B cell (primary cell): ENCODE measurements at regions not wholly inside any gene's neighbourhood (a gene's known extent, or its start where the extent isn't known, plus 50 kb on each side); places are given as distances from the start of the nearest gene placed in this dataset.

ENCODE experiments used
- ATAC-seq: fragments of 200-7000 bp; cut with Tn5 transposase; one replicate; pipeline ENCODE4 v1.10.0; 2021; ENCODE audit warnings: low read depth, mild to moderate bottlenecking, moderate number of reproducible peaks, moderate library complexity
- CTCF ChIA-PET: fragments of 350-600 bp; sonication (Branson Sonifier 250); formaldehyde crosslinking; loops from one replicate; lab custom pipeline; 2021; ENCODE audit warnings: antibody characterized with exemption, inconsistent platforms; lab: Charles Lee
- POLR2A ChIA-PET: fragments of 350-600 bp; sonication (Branson Sonifier 250); formaldehyde crosslinking; loops from one replicate; lab custom pipeline; 2021; ENCODE audit warnings: antibody characterized with exemption; lab: Charles Lee
- DNase-seq: peaks from one replicate; pipeline ENCODE4 v3.0.0; 2013
- H2AFZ ChIP-seq: 2 replicates; pipeline ENCODE4 v1.6.1; 2012; ENCODE audit warnings: mild to moderate bottlenecking, low read depth, low read length; ENCODE audit not compliant: insufficient read depth, poor library complexity, severe bottlenecking
- H3K27ac ChIP-seq, 2 donors: 1 replicate in 1 of 2; 2 replicates in 1 of 2; pipeline ENCODE4 v1.5.1; 2012 to 2013; ENCODE audit warnings: low read length in 2 of 2, mild to moderate bottlenecking in 2 of 2, moderate library complexity in 1 of 2
- H3K27me3 ChIP-seq, 4 experiments: fragments of 200-600 bp in 1 of 4; sonication (generic) in 1 of 4; replicated peaks in 1 of 4; 1 replicate in 2 of 4; 2 replicates in 2 of 4; pipeline versions ENCODE4 v1.6.1 to v1.7.0; 2013 to 2016; ENCODE audit warnings: low read length in 3 of 4, mild to moderate bottlenecking in 2 of 4, mixed read lengths in 1 of 4, moderate library complexity in 1 of 4; ENCODE audit not compliant: insufficient read depth in 4 of 4, control insufficient read depth in 3 of 4; ENCODE audit errors: control extremely low read depth in 1 of 4
- H3K36me3 ChIP-seq, 2 experiments: replicated peaks in 1 of 2; 1 replicate in 1 of 2; 2 replicates in 1 of 2; pipeline versions ENCODE4 v1.6.1 to v1.7.1; 2013; ENCODE audit warnings: low read length in 1 of 2; ENCODE audit not compliant: insufficient read depth in 2 of 2, control insufficient read depth in 1 of 2; ENCODE audit errors: control extremely low read depth in 1 of 2, extremely low read depth in 1 of 2
- H3K4me1 ChIP-seq, 2 donors: fragments of 200-600 bp in 1 of 2; sonication (generic) in 1 of 2; 1 replicate in 1 of 2; 2 replicates in 1 of 2; pipeline versions ENCODE4 v1.5.1 to v1.6.1; 2013 to 2017; ENCODE audit warnings: low read length in 2 of 2; ENCODE audit not compliant: control insufficient read depth in 2 of 2, insufficient read depth in 2 of 2
- H3K4me2 ChIP-seq: replicated peaks from 2 replicates; pipeline ENCODE3; 2012; ENCODE audit warnings: mild to moderate bottlenecking, low read depth, low read length; ENCODE audit not compliant: poor library complexity, severe bottlenecking
- H3K4me3 ChIP-seq, 5 experiments: fragments of 200-600 bp in 1 of 5; sonication (generic) in 1 of 5; 1 replicate in 3 of 5; 2 replicates in 2 of 5; pipeline versions ENCODE4 v1.5.1 to v1.7.0; 2011 to 2016; ENCODE audit warnings: low read length in 4 of 5, mild to moderate bottlenecking in 4 of 5, low read depth in 2 of 5, control low read depth in 1 of 5, moderate library complexity in 1 of 5; ENCODE audit not compliant: insufficient read depth in 1 of 5; ENCODE audit errors: control extremely low read depth in 1 of 5, extremely low read depth in 1 of 5
- H3K79me2 ChIP-seq: fragments of 200-600 bp; sonication (generic); one replicate; pipeline ENCODE4 v1.6.0; 2016; ENCODE audit warnings: low read length; ENCODE audit not compliant: control insufficient read depth, insufficient read depth
- H3K9ac ChIP-seq: fragments of 200-600 bp; sonication (generic); 2 replicates; pipeline ENCODE4 v1.6.1; 2017; ENCODE audit warnings: mild to moderate bottlenecking, low read length, moderate library complexity
- H3K9me3 ChIP-seq, 3 donors: one replicate each; pipeline versions ENCODE4 v1.6.1 to v1.7.1; 2013; ENCODE audit warnings: low read length in 2 of 3; ENCODE audit not compliant: control insufficient read depth in 2 of 3, insufficient read depth in 1 of 3; ENCODE audit errors: control extremely low read depth in 1 of 3
- H4K20me1 ChIP-seq: 2 replicates; pipeline ENCODE4 v1.6.0; 2012; ENCODE audit warnings: mild to moderate bottlenecking, low read length; ENCODE audit not compliant: insufficient read depth, control insufficient read depth, poor library complexity, severe bottlenecking
- H3K27ac Mint-ChIP-seq: one replicate; pipeline ENCODE4 v1.8.0; 2021; ENCODE audit warnings: mixed read lengths
- H3K27me3 Mint-ChIP-seq: one replicate; pipeline ENCODE4 v1.8.0; 2021; ENCODE audit warnings: mixed read lengths
- H3K4me1 Mint-ChIP-seq: one replicate; pipeline ENCODE4 v1.8.0; 2021; ENCODE audit warnings: mixed read lengths
- H3K4me3 Mint-ChIP-seq: one replicate; pipeline ENCODE4 v1.8.0; 2021; ENCODE audit warnings: mixed read lengths
- H3K9me3 Mint-ChIP-seq: one replicate; pipeline ENCODE4 v1.8.0; 2022; ENCODE audit warnings: mixed read lengths; ENCODE audit not compliant: insufficient read depth
- EZH2 ChIP-seq: IDR thresholded peaks from 2 replicates; pipeline ENCODE4 v1.6.1; 2012; ENCODE audit warnings: borderline replicate concordance, low read depth, mild to moderate bottlenecking, moderate library complexity, low read length; ENCODE audit not compliant: insufficient read depth, poor library complexity, severe bottlenecking
- WGBS: methylation state at CpG from one replicate; pipeline ENCODE4 v1.1.5; 2013; ENCODE audit warnings: missing lambda C conversion rate; ENCODE audit not compliant: insufficient coverage; 5-methylcytosine and 5-hydroxymethylcytosine counted together
- intact Hi-C: fragments of 100-400 bp; cut with micrococcal nuclease; formaldehyde crosslinking; loops from one replicate; pipeline ENCODE4 v1.10.0; 2022
- TF ChIP-seq, protein P1 (sequence below): fragments of 200-600 bp; IDR thresholded peaks from one replicate; pipeline ENCODE4 v1.8.0; 2022; ENCODE audit warnings: antibody characterized with exemption, mild to moderate bottlenecking

DNA sequence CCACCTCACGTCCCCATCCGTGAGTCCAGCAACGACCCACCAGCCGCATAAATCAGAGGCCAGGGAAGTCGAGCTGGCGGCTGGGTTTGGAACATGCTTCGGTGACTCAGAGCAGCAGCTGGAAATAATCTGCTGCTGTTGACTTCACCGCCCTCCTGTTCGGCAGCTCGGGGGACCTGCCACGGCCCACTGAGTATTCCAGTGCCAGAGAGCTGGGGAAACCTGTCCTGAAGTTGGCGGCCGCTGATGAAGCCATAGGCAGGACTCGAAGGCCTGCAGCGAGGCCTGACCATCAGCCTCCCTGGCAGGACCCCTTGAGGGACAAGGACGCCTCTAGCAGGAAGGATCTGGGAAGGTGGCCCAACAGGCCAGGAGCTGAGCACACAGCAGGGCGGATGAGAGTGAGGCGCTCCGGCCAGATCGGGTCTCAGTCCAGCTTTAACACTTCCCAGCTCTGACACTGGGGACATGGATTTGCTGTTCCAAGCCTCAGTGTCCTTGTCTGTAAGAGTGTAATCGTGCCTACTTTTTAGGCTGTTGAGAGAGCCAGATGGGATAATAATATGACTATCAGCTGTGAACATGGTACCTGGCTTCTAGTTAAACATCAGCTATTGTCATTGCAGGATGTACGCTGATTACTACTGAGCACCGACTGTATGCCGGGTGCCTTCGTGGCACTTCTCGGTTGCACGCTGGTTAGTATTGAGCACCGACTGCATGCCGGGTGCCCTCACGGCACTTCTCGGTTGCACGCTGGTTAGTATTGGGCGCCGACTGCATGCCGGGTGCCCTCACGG, 50.4 kb upstream of the CIBAR2 start:
- Histone ChIP-seq H3K79me2 (no peaks in the 10 kb centered on the region), H3K36me3 (no peaks in the 10 kb centered on the region), H3K4me3 (no peak overlapping the region), H3K4me2 (no peak overlapping the region), H3K27me3 (peaks cover 0 to 12% (median 2%) of the 10 kb centered on the region in 4 experiments), H3K27ac (no peak overlapping the region), H3K9ac (no peak overlapping the region), H2AFZ (no peak overlapping the region), H3K4me1 (peaks cover 11% of the 10 kb centered on the region in 2 donors), H4K20me1 (no peaks in the 10 kb centered on the region), H3K9me3 (no peaks in the 10 kb centered on the region)
- TF ChIP-seq EZH2: no peak
- TF ChIP-seq, protein P1, sequence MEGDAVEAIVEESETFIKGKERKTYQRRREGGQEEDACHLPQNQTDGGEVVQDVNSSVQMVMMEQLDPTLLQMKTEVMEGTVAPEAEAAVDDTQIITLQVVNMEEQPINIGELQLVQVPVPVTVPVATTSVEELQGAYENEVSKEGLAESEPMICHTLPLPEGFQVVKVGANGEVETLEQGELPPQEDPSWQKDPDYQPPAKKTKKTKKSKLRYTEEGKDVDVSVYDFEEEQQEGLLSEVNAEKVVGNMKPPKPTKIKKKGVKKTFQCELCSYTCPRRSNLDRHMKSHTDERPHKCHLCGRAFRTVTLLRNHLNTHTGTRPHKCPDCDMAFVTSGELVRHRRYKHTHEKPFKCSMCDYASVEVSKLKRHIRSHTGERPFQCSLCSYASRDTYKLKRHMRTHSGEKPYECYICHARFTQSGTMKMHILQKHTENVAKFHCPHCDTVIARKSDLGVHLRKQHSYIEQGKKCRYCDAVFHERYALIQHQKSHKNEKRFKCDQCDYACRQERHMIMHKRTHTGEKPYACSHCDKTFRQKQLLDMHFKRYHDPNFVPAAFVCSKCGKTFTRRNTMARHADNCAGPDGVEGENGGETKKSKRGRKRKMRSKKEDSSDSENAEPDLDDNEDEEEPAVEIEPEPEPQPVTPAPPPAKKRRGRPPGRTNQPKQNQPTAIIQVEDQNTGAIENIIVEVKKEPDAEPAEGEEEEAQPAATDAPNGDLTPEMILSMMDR: no peak
- 92% methylated on average over 33 of the region's 36 CpGs for WGBS
- intact Hi-C loops: no loop called here
- ATAC-seq: no peak
- Mint-ChIP-seq H3K4me1 (peaks cover 8% of the 10 kb centered on the region), H3K27me3 (peaks cover 18% of the 10 kb centered on the region), H3K4me3 (no peak overlapping the region), H3K27ac (no peak overlapping the region), H3K9me3 (no peaks in the 10 kb centered on the region)
- POLR2A ChIA-PET: no interaction called here
- CTCF ChIA-PET: interaction anchor here (1.6 kb wide), 1 partner anchor 48 kb away, joined by 3 read pairs; no protein-coding TSS in a partner anchor
- no peak for DNase-seq
